NCI-H2196 (cell line): ENCODE measurements at regions not wholly inside any gene's neighbourhood (a gene's known extent, or its start where the extent isn't known, plus 50 kb on each side); places are given as distances from the start of the nearest gene placed in this dataset.

Experiments used
- DNase-seq: peaks from one replicate; lab custom pipeline; 2025; ENCODE audit not compliant: unreplicated experiment; lab: John Stamatoyannopoulos, UW

GRCh38 chr15:98442379-98442833, 205.9 kb upstream of the IGF1R start:
- DNase-seq = peak; percentile 37

GRCh38 chr15:98442901-98443300, 205.4 kb upstream of the IGF1R start:
- no peak for DNase-seq

GRCh38 chr15:98443526-98443925, 204.8 kb upstream of the IGF1R start:
- no peak for DNase-seq

- DNase-seq = no peak
Measured at GRCh38 chr15:98444138-98444537, 204.2 kb upstream of the IGF1R start.

GRCh38 chr15:98445315-98445714, 203.0 kb upstream of the IGF1R start:
- no peak for DNase-seq

GRCh38 chr15:98446083-98446482, 202.3 kb upstream of the IGF1R start:
- DNase-seq = no peak

GRCh38 chr15:98447069-98447468, 201.3 kb upstream of the IGF1R start:
- DNase-seq = no peak

GRCh38 chr15:98451236-98451635, 197.1 kb upstream of the IGF1R start:
- no peak for DNase-seq

- no peak for DNase-seq
Measured at GRCh38 chr15:98452238-98452637, 196.1 kb upstream of the IGF1R start.

GRCh38 chr15:98455904-98456303, 192.4 kb upstream of the IGF1R start:
- DNase-seq = no peak

- no peak for DNase-seq
Measured at GRCh38 chr15:98476559-98476958, 171.8 kb upstream of the IGF1R start.

GRCh38 chr15:98480844-98481243, 167.5 kb upstream of the IGF1R start:
- DNase-seq = no peak

GRCh38 chr15:98483575-98484130, 164.7 kb upstream of the IGF1R start:
- DNase-seq = no peak

- no peak for DNase-seq
Measured at GRCh38 chr15:98484914-98485313, 163.4 kb upstream of the IGF1R start.

- no peak for DNase-seq
Measured at GRCh38 chr15:98485451-98485850, 162.9 kb upstream of the IGF1R start.

- no peak for DNase-seq
Measured at GRCh38 chr15:98493966-98494511, 154.3 kb upstream of the IGF1R start.

GRCh38 chr15:98501192-98501591, 147.1 kb upstream of the IGF1R start:
- no peak for DNase-seq

GRCh38 chr15:98501632-98502031, 146.7 kb upstream of the IGF1R start:
- no peak for DNase-seq

GRCh38 chr15:98503970-98504369, 144.4 kb upstream of the IGF1R start:
- DNase-seq = no peak

- no peak for DNase-seq
Measured at GRCh38 chr15:98504998-98505397, 143.3 kb upstream of the IGF1R start.

- no peak for DNase-seq
Measured at GRCh38 chr15:98505611-98506031, 142.7 kb upstream of the IGF1R start.

GRCh38 chr15:98506172-98506571, 142.2 kb upstream of the IGF1R start:
- DNase-seq = no peak

- DNase-seq = no peak
Measured at GRCh38 chr15:98506711-98507110, 141.6 kb upstream of the IGF1R start.
